GM18505 (cell line): ENCODE measurements at regions not wholly inside any gene's neighbourhood (a gene's known extent, or its start where the extent isn't known, plus 50 kb on each side); places are given as distances from the start of the nearest gene placed in this dataset.
"Not testable (repeated sequence)": the region's sequence is repeated elsewhere in the genome, so short reads cannot be mapped to it uniquely, and the experiment has no call there.

Experiments
- ATAC-seq: cut with Tn5 transposase; IDR thresholded peaks from one replicate; pipeline ENCODE4 v1.9.1; 2021; ENCODE audit not compliant: unreplicated experiment
- POLR2A ChIP-seq: IDR thresholded peaks from 4 replicates; pipeline ENCODE4 v1.6.1; 2011; ENCODE audit warnings: borderline replicate concordance; ENCODE audit not compliant: insufficient read depth, insufficient read length; ENCODE audit errors: extremely low read depth

DNA sequence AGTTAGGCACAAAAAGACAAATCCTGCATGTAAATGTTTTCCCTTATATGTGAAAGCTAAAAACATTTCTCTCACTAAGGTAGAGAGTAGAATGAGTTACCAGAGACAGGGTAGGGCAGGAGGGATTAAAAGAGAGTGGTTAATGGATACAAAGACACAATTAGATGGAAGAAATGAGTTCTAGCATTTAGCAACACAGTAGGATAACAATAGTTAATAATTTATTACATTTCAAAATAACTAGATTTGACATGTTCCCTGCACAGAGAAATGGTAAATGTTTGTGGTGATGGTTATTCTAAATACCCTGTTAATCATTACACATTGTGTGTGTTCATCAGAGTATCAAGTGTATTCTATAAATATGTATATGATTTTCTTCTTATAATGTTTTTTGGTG is 1400.7 kb downstream of the OTOL1 start:
- no peak for TF ChIP-seq POLR2A
- no peak for ATAC-seq

DNA sequence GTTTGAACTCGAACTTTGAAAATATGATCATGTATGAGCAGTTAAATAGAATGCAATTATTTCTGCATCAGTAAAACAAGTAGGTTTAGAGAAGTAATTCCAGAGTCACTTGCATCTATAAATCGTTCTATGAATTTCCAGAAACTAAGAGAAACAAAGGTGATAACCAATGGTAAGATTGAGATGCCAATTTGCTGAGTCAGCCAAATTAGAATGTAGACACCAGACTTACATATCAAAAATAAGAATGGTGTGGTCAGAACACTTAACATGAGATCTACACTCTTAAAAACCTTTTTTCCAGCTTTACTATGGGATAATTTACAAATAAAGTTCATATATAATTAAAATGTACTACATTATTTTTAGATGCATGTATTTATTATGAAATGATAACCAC is 1435.9 kb downstream of the OTOL1 start:
- ATAC-seq, result no peak
- TF ChIP-seq POLR2A, result no peak

DNA sequence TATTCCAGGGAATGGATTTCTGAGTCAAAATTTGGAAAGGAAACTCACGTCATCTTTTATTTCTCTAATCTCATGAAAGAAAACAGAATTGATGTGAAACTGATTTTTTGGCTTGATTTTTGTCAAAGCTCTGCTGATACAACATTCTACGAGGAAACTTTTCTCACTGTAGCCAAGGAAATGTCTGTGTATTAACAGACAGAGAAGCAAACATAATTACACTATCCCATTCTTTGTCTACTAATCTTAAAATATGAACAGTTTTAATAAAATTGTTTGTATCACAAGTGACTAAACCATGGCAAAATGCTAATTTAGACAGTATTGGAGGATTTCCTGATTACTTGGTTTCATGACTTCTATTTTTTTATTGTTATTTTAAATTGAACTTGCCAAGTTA is 1437.0 kb downstream of the OTOL1 start:
- ATAC-seq, result no peak
- no peak for TF ChIP-seq POLR2A

DNA sequence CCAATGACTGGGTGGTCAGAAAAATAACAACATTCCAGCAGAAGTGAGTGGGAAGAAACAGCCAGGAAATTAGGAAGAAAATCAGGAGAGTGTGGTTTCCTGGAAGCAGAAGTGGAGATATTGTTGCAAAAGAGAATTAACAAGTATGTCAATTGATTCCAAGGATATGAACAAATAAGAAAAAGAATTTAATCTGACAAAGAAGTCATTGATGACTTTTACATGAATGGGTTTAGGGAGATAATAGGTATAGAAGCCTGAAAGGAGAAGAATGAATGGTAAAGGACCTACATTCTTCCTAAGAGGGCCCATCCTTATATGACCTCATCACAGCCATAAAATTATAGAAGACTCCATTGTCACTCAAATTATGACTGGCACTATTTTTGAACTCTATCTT is 1440.1 kb downstream of the OTOL1 start:
- no peak for ATAC-seq
- TF ChIP-seq POLR2A, result no peak

DNA sequence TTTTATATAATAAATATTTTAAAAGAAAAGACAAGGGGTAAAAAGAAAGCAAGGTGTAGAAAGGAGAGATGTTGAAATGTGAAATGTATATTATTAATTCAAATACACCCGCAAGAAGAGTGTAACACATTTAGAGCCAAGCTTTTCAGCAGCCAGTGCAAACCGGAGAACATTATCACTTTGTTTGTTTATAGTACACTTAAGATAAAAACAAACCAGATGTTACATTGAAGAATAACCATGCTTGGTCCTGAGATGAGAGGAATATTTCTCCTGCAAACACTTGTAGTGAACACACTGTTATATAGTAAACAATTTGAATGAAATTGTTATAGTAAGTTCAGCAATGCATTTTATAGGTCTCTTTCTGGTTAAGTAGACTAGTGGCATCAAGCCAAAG is 1441.5 kb downstream of the OTOL1 start:
- ATAC-seq, result no peak
- TF ChIP-seq POLR2A, result no peak

DNA sequence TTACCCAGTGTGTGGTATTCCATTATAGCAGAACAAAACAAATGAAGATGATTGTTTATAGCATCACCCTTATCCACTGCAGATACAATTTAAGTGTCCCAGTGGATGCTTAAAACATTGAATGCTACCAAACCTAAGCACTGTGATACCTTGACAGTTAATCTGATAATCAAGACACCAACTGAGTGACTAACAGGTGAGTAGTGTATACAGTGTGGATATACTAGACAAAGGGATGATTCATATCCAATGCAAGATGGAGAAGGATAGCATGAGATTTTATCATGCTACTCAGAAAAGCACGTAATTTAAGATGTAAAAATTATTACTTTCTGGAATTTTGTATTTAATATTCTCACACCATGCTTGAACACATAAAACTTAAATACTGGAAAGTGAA is 1449.0 kb downstream of the OTOL1 start:
- no peak for ATAC-seq
- no peak for TF ChIP-seq POLR2A

DNA sequence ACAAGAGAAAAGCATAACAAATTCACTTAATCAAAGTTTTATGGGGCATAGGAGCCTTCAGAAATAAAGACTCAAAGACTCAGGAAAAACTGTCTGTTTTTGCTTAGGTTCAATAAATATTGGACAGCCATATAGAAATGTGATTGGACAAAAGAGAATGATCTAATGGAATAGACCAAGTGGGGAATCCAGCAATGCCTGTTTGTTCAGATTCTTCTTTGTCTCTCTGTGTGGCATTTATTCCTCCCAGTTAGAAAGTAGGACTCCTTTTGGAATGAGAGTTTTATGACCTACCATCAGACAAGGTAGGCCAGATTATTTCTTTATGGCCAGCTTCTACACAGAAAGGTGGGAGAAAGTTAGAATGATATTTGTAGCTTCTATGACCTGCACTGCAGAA is 1460.1 kb downstream of the OTOL1 start:
- TF ChIP-seq POLR2A, result no peak
- no peak for ATAC-seq

GRCh38 chr3:162960269-162960668 is 1463.7 kb downstream of the OTOL1 start:
- no peak for TF ChIP-seq POLR2A
- no peak for ATAC-seq

DNA sequence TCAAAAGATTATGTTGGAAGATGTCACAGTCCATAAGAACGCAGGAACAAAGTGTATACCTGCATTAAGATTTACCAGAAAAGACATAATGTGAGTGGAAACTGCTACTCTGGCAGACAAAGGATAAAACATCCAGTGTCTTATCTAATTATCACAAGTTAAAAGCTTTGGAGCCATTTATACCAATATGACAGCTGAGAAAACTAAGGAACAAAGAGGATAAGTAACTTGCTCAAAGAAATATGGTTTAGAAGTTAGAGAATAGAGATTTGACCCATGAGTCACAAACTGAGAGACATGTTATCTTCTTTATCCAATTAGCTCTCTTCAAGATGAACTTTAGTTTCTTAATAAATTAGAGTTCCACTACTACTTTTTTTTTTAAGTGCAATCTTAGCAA is 1473.7 kb downstream of the OTOL1 start:
- no peak for TF ChIP-seq POLR2A
- ATAC-seq, result no peak

DNA sequence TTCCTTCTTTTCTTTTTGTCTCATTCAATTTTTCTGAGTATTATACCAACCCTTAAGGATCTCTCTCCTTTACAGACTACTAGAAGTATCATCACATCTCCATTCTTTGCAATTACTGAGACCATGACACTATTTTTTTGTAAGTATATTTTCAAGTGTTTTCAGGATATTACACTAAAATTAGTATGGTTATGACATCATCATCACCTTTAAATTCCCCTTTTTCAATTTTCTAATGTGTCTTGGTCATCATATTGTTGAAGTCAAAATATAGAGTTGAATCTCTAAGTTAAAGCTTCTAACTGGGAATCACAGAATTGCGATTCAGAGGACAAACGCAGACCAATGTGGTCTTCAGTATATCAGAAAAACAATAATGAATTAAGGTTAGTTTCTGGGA is 1475.1 kb downstream of the OTOL1 start:
- no peak for ATAC-seq
- TF ChIP-seq POLR2A, result no peak

DNA sequence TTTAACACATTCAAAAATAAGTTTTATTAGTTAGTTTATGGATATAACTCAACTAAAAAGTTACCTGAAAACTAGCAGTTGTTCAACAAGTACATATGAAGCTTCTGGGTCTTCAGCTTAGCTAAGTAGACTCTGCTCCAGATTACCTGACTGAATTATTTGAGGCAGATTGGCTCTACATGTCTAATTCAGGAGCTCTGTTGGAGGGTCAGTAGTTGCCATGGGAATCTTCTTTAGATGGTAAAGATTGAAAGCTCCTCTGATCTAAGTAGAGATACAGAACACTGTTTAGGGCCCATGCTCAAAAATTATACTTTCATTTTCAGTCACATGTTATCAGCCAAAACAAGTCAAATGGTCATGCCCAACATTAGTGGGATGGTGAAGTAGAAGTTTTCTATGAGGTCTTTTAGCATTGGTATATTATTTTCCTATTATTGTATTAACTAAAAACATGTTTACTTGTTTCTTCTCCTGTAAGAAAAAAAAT is 1476.9 kb downstream of the OTOL1 start:
- no peak for TF ChIP-seq POLR2A
- no peak for ATAC-seq

- no peak for ATAC-seq
- no peak for TF ChIP-seq POLR2A
Observed at GRCh38 chr3:162978136-162978535, 1481.5 kb downstream of the OTOL1 start.

DNA sequence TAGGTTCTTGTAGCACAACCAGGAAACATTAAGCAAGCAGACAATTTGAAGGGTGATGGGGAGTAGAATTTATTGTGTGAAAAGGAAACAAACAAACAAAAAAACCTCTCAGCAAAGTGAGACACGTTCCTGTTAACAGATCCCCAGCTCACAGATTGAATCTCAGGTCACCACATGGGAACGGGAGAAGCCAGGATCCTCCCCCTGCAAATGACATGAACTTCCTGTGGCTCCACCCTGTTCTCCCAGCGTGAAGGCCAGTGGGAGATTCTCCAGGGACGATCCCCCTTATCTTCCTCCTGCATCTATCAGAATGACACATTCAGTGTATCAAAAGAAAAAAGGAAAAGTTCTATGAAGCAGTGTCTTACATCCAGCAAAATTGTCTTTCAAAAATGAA is 1488.1 kb downstream of the OTOL1 start:
- TF ChIP-seq POLR2A, result no peak
- no peak for ATAC-seq

GRCh38 chr3:162987085-162987794 is 1490.6 kb downstream of the OTOL1 start:
- not testable (repeated sequence) for ATAC-seq

GRCh38 chr3:162992741-162993140 is 1496.1 kb downstream of the OTOL1 start:
- no peak for ATAC-seq
- TF ChIP-seq POLR2A, result no peak
